MCF 10A (cell line): ENCODE measurements at regions not wholly inside any gene's neighbourhood (a gene's known extent, or its start where the extent isn't known, plus 50 kb on each side); places are given as distances from the start of the nearest gene placed in this dataset.

ENCODE experiments used
- BruUV-seq: library from RNA; stranded (reverse); fragments of 400-500 nt; replicated peaks from 2 replicates; lab custom pipeline; 2021; lab: Mats Ljungman, UMichigan
- CTCF ChIA-PET: fragments of 300-600 bp; sonication (Branson Sonifier 250); formaldehyde crosslinking; extraction: SDS; loops from one replicate; lab custom pipeline; 2021; ENCODE audit warnings: antibody characterized with exemption, inconsistent platforms; lab: Yijun Ruan, JAX
- POLR2A ChIA-PET: fragments of 300-600, 350-650 bp; sonication (Branson Sonifier 250); formaldehyde crosslinking; extraction: SDS; loops from one replicate; lab custom pipeline; 2020; ENCODE audit warnings: antibody characterized with exemption, inconsistent platforms; lab: Yijun Ruan, JAX
- DNase-seq: peaks from one replicate; pipeline ENCODE4 v3.0.0-alpha.2; 2018; ENCODE audit not compliant: unreplicated experiment
- H3K27ac Mint-ChIP-seq: one replicate; pipeline ENCODE4 v1.8.0; 2022; ENCODE audit warnings: mild to moderate bottlenecking, low read depth, mixed read lengths; ENCODE audit not compliant: unreplicated experiment
- H3K27me3 Mint-ChIP-seq: one replicate; pipeline ENCODE4 v1.8.0; 2022; ENCODE audit warnings: mixed read lengths; ENCODE audit not compliant: insufficient read depth, unreplicated experiment
- H3K36me3 Mint-ChIP-seq: one replicate; pipeline ENCODE4 v1.8.0; 2022; ENCODE audit warnings: mild to moderate bottlenecking, moderate library complexity, mixed read lengths; ENCODE audit not compliant: insufficient read depth, unreplicated experiment
- H3K4me1 Mint-ChIP-seq: one replicate; pipeline ENCODE4 v1.8.0; 2022; ENCODE audit warnings: mixed read lengths; ENCODE audit not compliant: insufficient read depth, unreplicated experiment
- H3K4me3 Mint-ChIP-seq: one replicate; pipeline ENCODE4 v1.8.0; 2022; ENCODE audit warnings: mild to moderate bottlenecking, moderate library complexity, mixed read lengths; ENCODE audit not compliant: unreplicated experiment
- H3K9me3 Mint-ChIP-seq: one replicate; pipeline ENCODE4 v1.8.0; 2022; ENCODE audit warnings: mixed read lengths; ENCODE audit not compliant: unreplicated experiment
- intact Hi-C: fragments of 100-400 bp; cut with micrococcal nuclease; formaldehyde crosslinking; loops from 2 replicates; pipeline ENCODE4 v1.14.1; 2022
- TF ChIP-seq, protein P1 (sequence below): fragments of 200-600 bp; IDR thresholded peaks from one replicate; pipeline ENCODE4 v1.8.0; 2022; ENCODE audit warnings: antibody characterized with exemption, mild to moderate bottlenecking; ENCODE audit not compliant: unreplicated experiment

GRCh38 chr18:45557779-45558178 lies 57.5 kb upstream of the SLC14A2 start:
- Mint-ChIP-seq H3K4me3 (no peak overlapping the region), H3K27ac (no peak overlapping the region), H3K9me3 (no peaks in the 10 kb centered on the region), H3K27me3 (peaks cover 2% of the 10 kb centered on the region), H3K36me3 (peaks cover 6% of the 10 kb centered on the region), H3K4me1 (no peaks in the 10 kb centered on the region)
- TF ChIP-seq, protein P1, sequence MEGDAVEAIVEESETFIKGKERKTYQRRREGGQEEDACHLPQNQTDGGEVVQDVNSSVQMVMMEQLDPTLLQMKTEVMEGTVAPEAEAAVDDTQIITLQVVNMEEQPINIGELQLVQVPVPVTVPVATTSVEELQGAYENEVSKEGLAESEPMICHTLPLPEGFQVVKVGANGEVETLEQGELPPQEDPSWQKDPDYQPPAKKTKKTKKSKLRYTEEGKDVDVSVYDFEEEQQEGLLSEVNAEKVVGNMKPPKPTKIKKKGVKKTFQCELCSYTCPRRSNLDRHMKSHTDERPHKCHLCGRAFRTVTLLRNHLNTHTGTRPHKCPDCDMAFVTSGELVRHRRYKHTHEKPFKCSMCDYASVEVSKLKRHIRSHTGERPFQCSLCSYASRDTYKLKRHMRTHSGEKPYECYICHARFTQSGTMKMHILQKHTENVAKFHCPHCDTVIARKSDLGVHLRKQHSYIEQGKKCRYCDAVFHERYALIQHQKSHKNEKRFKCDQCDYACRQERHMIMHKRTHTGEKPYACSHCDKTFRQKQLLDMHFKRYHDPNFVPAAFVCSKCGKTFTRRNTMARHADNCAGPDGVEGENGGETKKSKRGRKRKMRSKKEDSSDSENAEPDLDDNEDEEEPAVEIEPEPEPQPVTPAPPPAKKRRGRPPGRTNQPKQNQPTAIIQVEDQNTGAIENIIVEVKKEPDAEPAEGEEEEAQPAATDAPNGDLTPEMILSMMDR, result no peak
- ChIA-PET CTCF (interaction anchor here (0.7 kb wide), 1 partner anchor 11 kb away, joined by 3 read pairs; no protein-coding TSS in a partner anchor), POLR2A (interaction anchor here (1.4 kb wide), 1 partner anchor 8 kb away, joined by 4 read pairs; no protein-coding TSS in a partner anchor)
- intact Hi-C loops, result no loop called here
- BruUV-seq, result no TSS peak
- DNase-seq, result no peak

DNA sequence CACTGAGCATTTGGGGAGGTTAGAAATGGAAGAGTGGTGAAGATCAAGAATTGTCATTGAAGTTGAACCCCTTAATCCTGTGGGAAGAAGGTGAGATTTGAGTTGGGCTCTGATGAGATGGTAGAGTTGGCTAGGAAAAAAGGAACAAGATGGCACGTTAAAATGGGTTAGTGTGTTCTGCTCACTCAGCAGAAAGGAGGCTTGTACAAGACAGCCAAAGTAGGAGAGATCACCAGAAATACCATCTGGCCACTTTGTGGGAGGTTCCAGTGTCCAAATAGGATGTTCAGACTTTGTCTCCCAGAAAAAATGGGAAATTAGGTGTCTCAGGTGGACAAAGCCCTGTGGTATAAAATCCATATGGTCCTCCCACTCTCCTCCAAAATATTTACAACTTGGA lies 56.0 kb upstream of the SLC14A2 start:
- ChIA-PET CTCF (interaction anchor here (1.0 kb wide), 2 partner anchors 13 to 33 kb away, joined by 3 to 4 read pairs; no protein-coding TSS in a partner anchor), POLR2A (interaction anchor here (1.5 kb wide), 1 partner anchor 9 kb away, joined by 3 read pairs; no protein-coding TSS in a partner anchor)
- TF ChIP-seq, protein P1, result no peak
- Mint-ChIP-seq H3K27me3 (no peaks in the 10 kb centered on the region), H3K36me3 (peaks cover 6% of the 10 kb centered on the region), H3K9me3 (no peaks in the 10 kb centered on the region), H3K4me3 (no peak overlapping the region), H3K27ac (no peak overlapping the region), H3K4me1 (no peaks in the 10 kb centered on the region)
- no TSS peak for BruUV-seq
- intact Hi-C loops, result no loop called here
- no peak for DNase-seq

GRCh38 chr18:45560870-45561269 lies 54.4 kb upstream of the SLC14A2 start:
- Mint-ChIP-seq H3K27me3 (no peaks in the 10 kb centered on the region), H3K4me1 (peaks cover 7% of the 10 kb centered on the region), H3K9me3 (no peaks in the 10 kb centered on the region), H3K27ac (no peak overlapping the region), H3K4me3 (no peak overlapping the region), H3K36me3 (peaks cover 6% of the 10 kb centered on the region)
- CTCF ChIA-PET, result interaction anchor here (0.6 to 1.3 kb wide), 2 partner anchors 11 to 37 kb away, joined by 3 read pairs; no protein-coding TSS in a partner anchor
- no peak for DNase-seq
- POLR2A ChIA-PET, result interaction anchor here (1.5 kb wide), 1 partner anchor 8 kb away, joined by 3 read pairs; no protein-coding TSS in a partner anchor
- intact Hi-C loops, result no loop called here
- TF ChIP-seq, protein P1, result no peak
- no TSS peak for BruUV-seq

DNA sequence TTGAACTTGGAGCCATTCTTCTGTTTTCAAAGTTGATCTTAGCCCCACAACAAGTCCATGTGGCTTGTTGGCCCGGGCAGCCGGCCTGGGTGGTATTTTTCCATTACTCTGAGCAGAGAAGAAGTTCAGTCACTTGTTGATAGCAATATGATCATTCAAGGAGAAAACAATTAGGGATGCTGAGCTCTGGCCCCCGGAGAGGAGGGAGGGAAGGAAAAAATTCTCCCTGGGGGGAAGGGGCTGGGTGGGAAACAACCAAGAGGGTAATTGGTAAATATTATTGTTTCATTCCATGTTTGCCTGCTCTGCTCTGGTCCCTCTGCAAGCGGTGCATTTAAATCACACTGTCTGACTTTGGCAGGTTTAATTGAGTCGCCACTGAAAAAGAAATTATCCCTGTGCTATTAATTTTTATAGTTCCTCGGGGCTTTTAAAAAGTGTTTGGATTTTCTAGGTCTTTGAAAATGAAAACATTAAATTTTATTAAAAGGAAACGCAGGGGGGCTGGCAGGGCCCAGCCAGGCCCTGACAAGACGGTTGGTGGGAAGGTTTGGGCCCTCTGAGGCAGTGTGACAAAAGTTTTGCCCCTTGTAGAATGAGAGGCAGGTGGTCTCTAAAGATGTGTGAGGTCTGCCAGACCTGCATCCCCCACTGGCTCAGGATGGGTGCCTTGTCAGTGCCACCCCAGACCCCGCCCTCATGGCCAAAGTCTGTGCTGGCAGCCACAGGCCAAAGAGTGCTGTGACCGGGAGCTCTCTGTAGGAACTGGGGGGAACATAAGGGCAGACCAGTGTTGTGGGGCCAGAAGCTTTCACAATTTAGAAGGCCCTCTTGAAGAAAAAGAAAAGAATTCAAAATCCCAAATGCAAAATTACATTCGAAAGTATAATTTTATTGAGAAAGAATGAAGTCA lies 52.5 kb upstream of the SLC14A2 start:
- TF ChIP-seq, protein P1, result no peak
- H3K27me3 Mint-ChIP-seq, result no peaks in the 10 kb centered on the region
- no peaks in the 10 kb centered on the region for H3K9me3 Mint-ChIP-seq
- CTCF ChIA-PET, result interaction anchor here (0.6 to 0.7 kb wide), 2 partner anchors 17 to 28 kb away, joined by 3 read pairs; no protein-coding TSS in a partner anchor
- peaks cover 12% of the 10 kb centered on the region for H3K36me3 Mint-ChIP-seq
- no peak overlapping the region for H3K4me3 Mint-ChIP-seq
- peaks cover 17% of the 10 kb centered on the region for H3K4me1 Mint-ChIP-seq
- no peak for DNase-seq
- POLR2A ChIA-PET, result interaction anchor here (0.6 kb wide), 2 partner anchors 56 to 83 kb away, joined by 3 read pairs; no protein-coding TSS in a partner anchor
- intact Hi-C loops, result no loop called here
- H3K27ac Mint-ChIP-seq, result no peak overlapping the region
- BruUV-seq, result no TSS peak
